Natural killer cell (primary cell): ENCODE measurements at regions not wholly inside any gene's neighbourhood (a gene's known extent, or its start where the extent isn't known, plus 50 kb on each side); places are given as distances from the start of the nearest gene placed in this dataset.

Experiments
- ATAC-seq, 3 donors: fragments of 150-1000 bp in 2 of 3; fragments of 200-7000 bp in 1 of 3; cut with Tn5 transposase; 1 replicate in 1 of 3; 2 replicates in 2 of 3; pipeline ENCODE4 v1.10.0; 2021; ENCODE audit warnings: mild to moderate bottlenecking in 2 of 3, moderate library complexity in 2 of 3
- DNase-seq, 2 donors: peaks; one replicate each; pipeline versions ENCODE4 v3.0.0 to v3.0.0-alpha.2; 2013 to 2021; ENCODE audit warnings: mixed read lengths in 1 of 2
- H3K27ac ChIP-seq: one replicate; pipeline ENCODE4 v1.5.1; 2013; ENCODE audit warnings: mild to moderate bottlenecking, low read length
- H3K27me3 ChIP-seq: one replicate; pipeline ENCODE4 v1.6.1; 2013; ENCODE audit warnings: low read length; ENCODE audit not compliant: control insufficient read depth, insufficient read depth
- H3K36me3 ChIP-seq: one replicate; pipeline ENCODE4 v1.6.1; 2013; ENCODE audit warnings: low read length; ENCODE audit not compliant: control insufficient read depth, insufficient read depth
- H3K4me1 ChIP-seq: one replicate; pipeline ENCODE4 v1.6.1; 2013; ENCODE audit warnings: low read length; ENCODE audit not compliant: control insufficient read depth, insufficient read depth
- H3K4me3 ChIP-seq: one replicate; pipeline ENCODE4 v1.5.1; 2013; ENCODE audit warnings: low read length
- H3K9me3 ChIP-seq: one replicate; pipeline ENCODE4 v1.6.1; 2013; ENCODE audit warnings: low read length; ENCODE audit not compliant: control insufficient read depth, insufficient read depth
- H3K27ac Mint-ChIP-seq, 2 donors: one replicate each; pipeline ENCODE4 v1.8.0; 2022; ENCODE audit warnings: mild to moderate bottlenecking in 2 of 2, mixed read lengths in 2 of 2, moderate library complexity in 1 of 2
- H3K27me3 Mint-ChIP-seq, 2 donors: one replicate each; pipeline ENCODE4 v1.8.0; 2022; ENCODE audit warnings: low read depth in 2 of 2, mixed read lengths in 2 of 2
- H3K36me3 Mint-ChIP-seq: one replicate; pipeline ENCODE4 v1.8.0; 2022; ENCODE audit warnings: mixed read lengths
- H3K4me1 Mint-ChIP-seq, 2 donors: one replicate each; pipeline ENCODE4 v1.8.0; 2022; ENCODE audit warnings: mixed read lengths in 2 of 2
- H3K4me3 Mint-ChIP-seq: one replicate; pipeline ENCODE4 v1.8.0; 2022; ENCODE audit warnings: mild to moderate bottlenecking, moderate library complexity, mixed read lengths
- H3K9me3 Mint-ChIP-seq, 2 donors: one replicate each; pipeline ENCODE4 v1.8.0; 2022; ENCODE audit warnings: mixed read lengths in 2 of 2
- WGBS: methylation state at CpG from one replicate; pipeline ENCODE4 v1.1.7; 2013; ENCODE audit warnings: missing lambda C conversion rate; ENCODE audit not compliant: insufficient coverage; 5-methylcytosine and 5-hydroxymethylcytosine counted together
- intact Hi-C: fragments of 100-400 bp; cut with micrococcal nuclease; formaldehyde crosslinking; loops from one replicate; pipeline ENCODE4 v1.14.2; 2022
- TF ChIP-seq, protein P1 (sequence below): fragments of 200-600 bp; IDR thresholded peaks from one replicate; pipeline ENCODE4 v1.8.0; 2022; ENCODE audit warnings: antibody characterized with exemption

DNA sequence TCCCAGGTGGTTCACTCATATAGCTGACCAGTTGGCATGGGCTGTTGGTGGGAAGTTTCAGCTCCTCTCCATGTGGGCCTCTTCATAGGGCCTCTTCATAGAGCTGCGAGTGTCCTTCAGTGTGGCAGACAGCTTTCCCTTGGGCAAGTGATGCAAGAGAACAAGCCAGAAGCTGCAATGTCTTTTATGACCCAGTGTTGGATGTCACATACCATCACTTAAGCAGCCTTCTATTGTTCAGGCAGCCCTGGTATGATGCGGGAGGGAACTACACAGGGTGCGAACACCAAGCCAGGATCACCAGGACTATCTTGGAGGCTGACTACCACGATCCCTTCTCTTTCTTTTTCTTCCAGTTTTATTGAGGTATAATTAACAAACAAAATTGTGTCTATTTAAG lies 126.5 kb upstream of the ITGA6 start:
- Mint-ChIP-seq H3K4me3 (no peak overlapping the region), H3K4me1 (peaks cover 6 to 9% of the 10 kb centered on the region in 2 donors), H3K9me3 (no peaks in the 10 kb centered on the region), H3K27me3 (peaks cover 18 to 57% of the 10 kb centered on the region in 2 donors), H3K27ac (no peak overlapping the region), H3K36me3 (no peaks in the 10 kb centered on the region)
- no peaks in the 10 kb centered on the region for H3K27me3 ChIP-seq
- H3K9me3 ChIP-seq: no peaks in the 10 kb centered on the region
- H3K4me3 ChIP-seq: no peak overlapping the region
- H3K36me3 ChIP-seq: no peaks in the 10 kb centered on the region
- no peak for DNase-seq
- TF ChIP-seq, protein P1, sequence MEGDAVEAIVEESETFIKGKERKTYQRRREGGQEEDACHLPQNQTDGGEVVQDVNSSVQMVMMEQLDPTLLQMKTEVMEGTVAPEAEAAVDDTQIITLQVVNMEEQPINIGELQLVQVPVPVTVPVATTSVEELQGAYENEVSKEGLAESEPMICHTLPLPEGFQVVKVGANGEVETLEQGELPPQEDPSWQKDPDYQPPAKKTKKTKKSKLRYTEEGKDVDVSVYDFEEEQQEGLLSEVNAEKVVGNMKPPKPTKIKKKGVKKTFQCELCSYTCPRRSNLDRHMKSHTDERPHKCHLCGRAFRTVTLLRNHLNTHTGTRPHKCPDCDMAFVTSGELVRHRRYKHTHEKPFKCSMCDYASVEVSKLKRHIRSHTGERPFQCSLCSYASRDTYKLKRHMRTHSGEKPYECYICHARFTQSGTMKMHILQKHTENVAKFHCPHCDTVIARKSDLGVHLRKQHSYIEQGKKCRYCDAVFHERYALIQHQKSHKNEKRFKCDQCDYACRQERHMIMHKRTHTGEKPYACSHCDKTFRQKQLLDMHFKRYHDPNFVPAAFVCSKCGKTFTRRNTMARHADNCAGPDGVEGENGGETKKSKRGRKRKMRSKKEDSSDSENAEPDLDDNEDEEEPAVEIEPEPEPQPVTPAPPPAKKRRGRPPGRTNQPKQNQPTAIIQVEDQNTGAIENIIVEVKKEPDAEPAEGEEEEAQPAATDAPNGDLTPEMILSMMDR: no peak
- no peak for ATAC-seq
- no peaks in the 10 kb centered on the region for H3K4me1 ChIP-seq
- H3K27ac ChIP-seq: no peak overlapping the region
- WGBS: 93% methylated on average over 3 of the region's 4 CpGs
- intact Hi-C loops: no loop called here

- Mint-ChIP-seq H3K27me3 (peaks cover 7 to 18% of the 10 kb centered on the region in 2 donors), H3K27ac (no peak overlapping the region), H3K4me1 (no peaks in the 10 kb centered on the region), H3K36me3 (no peaks in the 10 kb centered on the region), H3K4me3 (no peak overlapping the region), H3K9me3 (no peaks in the 10 kb centered on the region)
- H3K27me3 ChIP-seq: no peaks in the 10 kb centered on the region
- TF ChIP-seq, protein P1: no peak
- WGBS: 81% methylated on average over 3 of the region's 3 CpGs
- ATAC-seq: no peak
- H3K4me1 ChIP-seq: no peaks in the 10 kb centered on the region
- intact Hi-C loops: no loop called here
- H3K36me3 ChIP-seq: no peaks in the 10 kb centered on the region
- DNase-seq: no peak
- H3K4me3 ChIP-seq: no peak overlapping the region
- no peaks in the 10 kb centered on the region for H3K9me3 ChIP-seq
- H3K27ac ChIP-seq: no peak overlapping the region
Measured at GRCh38 chr2:172305066-172305465, 122.3 kb upstream of the ITGA6 start.

DNA sequence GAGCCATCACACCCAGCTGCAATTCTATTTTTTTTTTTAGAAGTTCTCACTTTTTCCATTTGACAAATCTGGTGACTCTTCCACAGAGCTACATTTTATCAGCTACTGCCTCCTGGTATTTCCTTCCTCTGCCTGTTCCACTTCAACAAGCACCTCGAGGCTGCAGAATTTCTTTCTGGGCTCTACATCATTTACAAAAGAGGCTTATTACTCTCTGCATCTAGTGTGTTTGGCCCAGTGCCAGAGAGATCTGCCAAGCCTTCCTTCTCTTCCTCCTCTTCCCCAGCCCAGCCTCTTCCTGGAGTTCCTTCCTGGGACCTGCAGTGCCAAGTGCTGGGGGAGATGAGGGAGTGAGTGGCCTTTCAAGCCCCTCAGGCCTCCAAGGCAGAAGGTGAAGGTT lies 119.6 kb upstream of the ITGA6 start:
- no peaks in the 10 kb centered on the region for H3K27me3 Mint-ChIP-seq
- 4% methylated on average over 1 of the region's 1 CpG for WGBS
- no peak overlapping the region for H3K4me3 ChIP-seq
- TF ChIP-seq, protein P1: no peak
- H3K4me1 Mint-ChIP-seq: no peaks in the 10 kb centered on the region
- H3K4me3 Mint-ChIP-seq: no peak overlapping the region
- no peaks in the 10 kb centered on the region for H3K27me3 ChIP-seq
- no peaks in the 10 kb centered on the region for H3K9me3 Mint-ChIP-seq
- H3K27ac Mint-ChIP-seq: no peak overlapping the region
- no peak for ATAC-seq
- intact Hi-C loops: no loop called here
- no peaks in the 10 kb centered on the region for H3K9me3 ChIP-seq
- no peak for DNase-seq
- no peaks in the 10 kb centered on the region for H3K36me3 ChIP-seq
- H3K27ac ChIP-seq: no peak overlapping the region
- no peaks in the 10 kb centered on the region for H3K36me3 Mint-ChIP-seq
- H3K4me1 ChIP-seq: no peaks in the 10 kb centered on the region

- WGBS: 78% methylated on average over 8 of the region's 9 CpGs
- H3K27me3 Mint-ChIP-seq: no peaks in the 10 kb centered on the region
- Histone ChIP-seq H3K27ac (no peak overlapping the region), H3K9me3 (no peaks in the 10 kb centered on the region), H3K4me1 (no peaks in the 10 kb centered on the region), H3K27me3 (no peaks in the 10 kb centered on the region), H3K4me3 (no peak overlapping the region), H3K36me3 (no peaks in the 10 kb centered on the region)
- H3K9me3 Mint-ChIP-seq: no peaks in the 10 kb centered on the region
- H3K4me3 Mint-ChIP-seq: no peak overlapping the region
- TF ChIP-seq, protein P1: no peak
- no peak for DNase-seq
- no peak for ATAC-seq
- H3K36me3 Mint-ChIP-seq: no peaks in the 10 kb centered on the region
- H3K4me1 Mint-ChIP-seq: no peaks in the 10 kb centered on the region
- no peak overlapping the region for H3K27ac Mint-ChIP-seq
- intact Hi-C loops: no loop called here
Measured at GRCh38 chr2:172308253-172308935, 119.0 kb upstream of the ITGA6 start.
